ENCODE measurements at regions not wholly inside any gene's neighbourhood (a gene's known extent, or its start where the extent isn't known, plus 50 kb on each side); places are given as distances from the start of the nearest gene placed in this dataset.

- TF ChIP-seq CUX1 (IDR thresholded peaks at IDR 0.05; ENCODE audit: insufficient replicate concordance, low read depth, low read length) (no peak), POU2F2 (IDR thresholded peaks at IDR 0.05; ENCODE audit: borderline replicate concordance, low read depth, low read length) (no peak), ESRRA (IDR thresholded peaks at IDR 0.05; ENCODE audit: low read length) (no peak), TCF3 (IDR thresholded peaks at IDR 0.05; ENCODE audit: borderline replicate concordance, insufficient read depth, low read depth, low read length) (no peak), RELB (IDR thresholded peaks at IDR 0.05; ENCODE audit: low read depth) (no peak), ZBTB11 (CRISPR knock-in tag; IDR thresholded peaks at IDR 0.05) (no peak), CTCF (IDR thresholded peaks at IDR 0.05 in 2 of 3, conservative IDR thresholded peaks at IDR 0.05 in 1 of 3; ENCODE audit: control insufficient read depth in 2 of 3, extremely low read depth in 1 of 3, insufficient read depth in 1 of 3, low read depth in 3 of 3, low read length in 3 of 3) (no peak), ATF7 (IDR thresholded peaks at IDR 0.05; ENCODE audit: low read depth) (no peak), NRF1 (conservative IDR thresholded peaks at IDR 0.05; ENCODE audit: low read depth, low read length) (no peak)
Measured at GRCh38 chr2:120531863-120532600, 186.1 kb downstream of the INHBB start (continued).

All from GM12878 (cell line).